GM18909 (cell line): ENCODE measurements at regions not wholly inside any gene's neighbourhood (a gene's known extent, or its start where the extent isn't known, plus 50 kb on each side); places are given as distances from the start of the nearest gene placed in this dataset.
A peak's percentile ranks its signal among the peaks of the same experiment; 100 is the strongest.

Source experiments
- ATAC-seq: cut with Tn5 transposase; IDR thresholded peaks from one replicate; pipeline ENCODE4 v1.9.1; 2021; ENCODE audit warnings: mild to moderate bottlenecking; ENCODE audit not compliant: unreplicated experiment, poor library complexity

GRCh38 chr6:153583685-153584084 lies 452.6 kb upstream of the RGS17 start:
- no peak for ATAC-seq

- ATAC-seq: no peak
Measured at GRCh38 chr6:153580776-153581175, 449.7 kb upstream of the RGS17 start.

GRCh38 chr6:153575528-153575927 lies 444.4 kb upstream of the RGS17 start:
- ATAC-seq: no peak

GRCh38 chr6:153574231-153574630 lies 443.1 kb upstream of the RGS17 start:
- no peak for ATAC-seq

GRCh38 chr6:153572371-153572770 lies 441.3 kb upstream of the RGS17 start:
- no peak for ATAC-seq

- ATAC-seq: no peak
Measured at GRCh38 chr6:153568628-153569027, 437.5 kb upstream of the RGS17 start.

GRCh38 chr6:153564803-153565202 lies 433.7 kb upstream of the RGS17 start:
- ATAC-seq: no peak

- ATAC-seq: no peak
Measured at GRCh38 chr6:153563001-153563400, 431.9 kb upstream of the RGS17 start.

- ATAC-seq: no peak
Measured at GRCh38 chr6:153553627-153554026, 422.5 kb upstream of the RGS17 start.

- no peak for ATAC-seq
Measured at GRCh38 chr6:153539602-153540001, 408.5 kb upstream of the RGS17 start.

- ATAC-seq: no peak
Measured at GRCh38 chr6:153538491-153538890, 407.4 kb upstream of the RGS17 start.

GRCh38 chr6:153537422-153537821 lies 406.3 kb upstream of the RGS17 start:
- ATAC-seq: no peak

GRCh38 chr6:153526479-153526878 lies 395.4 kb upstream of the RGS17 start:
- no peak for ATAC-seq

- ATAC-seq: no peak
Measured at GRCh38 chr6:153525998-153526397, 394.9 kb upstream of the RGS17 start.

- ATAC-seq: no peak
Measured at GRCh38 chr6:153523390-153523789, 392.3 kb upstream of the RGS17 start.

- ATAC-seq: peak; percentile 88
Measured at GRCh38 chr6:153511896-153512496, 380.9 kb upstream of the RGS17 start.

- ATAC-seq: no peak
Measured at GRCh38 chr6:153503810-153504209, 372.7 kb upstream of the RGS17 start.

- no peak for ATAC-seq
Measured at GRCh38 chr6:153493501-153493900, 362.4 kb upstream of the RGS17 start.

- no peak for ATAC-seq
Measured at GRCh38 chr6:153489479-153489878, 358.4 kb upstream of the RGS17 start.

- ATAC-seq: no peak
Measured at GRCh38 chr6:153488267-153488666, 357.2 kb upstream of the RGS17 start.

GRCh38 chr6:153485072-153485471 lies 354.0 kb upstream of the RGS17 start:
- no peak for ATAC-seq

GRCh38 chr6:153484056-153484455 lies 353.0 kb upstream of the RGS17 start:
- no peak for ATAC-seq

- ATAC-seq: no peak
Measured at GRCh38 chr6:153476243-153476642, 345.2 kb upstream of the RGS17 start.
